Heart right ventricle (tissue), 16 donors: ENCODE measurements at regions not wholly inside any gene's neighbourhood (a gene's known extent, or its start where the extent isn't known, plus 50 kb on each side); places are given as distances from the start of the nearest gene placed in this dataset.
"Not testable (repeated sequence)": the region's sequence is repeated elsewhere in the genome, so short reads cannot be mapped to it uniquely, and the experiment has no call there.

Experiments
- ATAC-seq, 8 donors: fragments of 200-7000 bp; cut with Tn5 transposase; one replicate each; pipeline ENCODE4 v1.9.1; 2020; ENCODE audit warnings: mild to moderate bottlenecking in 8 of 8, moderate library complexity in 8 of 8, moderate number of reproducible peaks in 1 of 8
- DNase-seq, 2 donors: peaks; one replicate each; pipeline ENCODE4 v3.0.0-alpha.2; 2020
- H3K27ac ChIP-seq, 10 donors: fragments of 200-600 bp; sonication (generic) in 2 of 10; one replicate each; pipeline versions ENCODE4 v1.5.0 to v1.8.0; 2020 to 2022; ENCODE audit warnings: mild to moderate bottlenecking in 3 of 10
- H3K27me3 ChIP-seq, 7 donors: fragments of 200-600 bp; one replicate each; pipeline ENCODE4 v1.8.0; 2021 to 2022; ENCODE audit warnings: mild to moderate bottlenecking in 2 of 7
- H3K36me3 ChIP-seq, 9 donors: fragments of 200-600 bp; sonication (generic) in 1 of 9; one replicate each; pipeline versions ENCODE4 v1.5.0 to v1.8.0; 2020 to 2022; ENCODE audit warnings: mild to moderate bottlenecking in 2 of 9
- H3K4me1 ChIP-seq, 9 donors: fragments of 200-600 bp; sonication (generic) in 1 of 9; one replicate each; pipeline versions ENCODE4 v1.5.0 to v1.8.0; 2020 to 2022; ENCODE audit warnings: mild to moderate bottlenecking in 4 of 9
- H3K4me3 ChIP-seq, 10 donors: fragments of 200-600 bp; sonication (generic) in 2 of 10; one replicate each; pipeline versions ENCODE4 v1.5.0 to v1.8.0; 2020 to 2022; ENCODE audit warnings: mild to moderate bottlenecking in 7 of 10, moderate library complexity in 2 of 10
- H3K9me3 ChIP-seq, 11 donors: fragments of 200-600 bp in 10 of 11; sonication (generic) in 2 of 11; one replicate each; pipeline versions ENCODE4 v1.5.0 to v1.8.0; 2013 to 2022; ENCODE audit warnings: mild to moderate bottlenecking in 2 of 11, control low read depth in 1 of 11, moderate library complexity in 1 of 11
- CTCF ChIP-seq, 9 donors: fragments of 200-600 bp; sonication (generic) in 2 of 9; IDR thresholded peaks; one replicate each; pipeline versions ENCODE4 v1.5.0 to v1.8.0; 2021 to 2022; ENCODE audit warnings: antibody characterized with exemption in 9 of 9, mild to moderate bottlenecking in 5 of 9, moderate library complexity in 1 of 9
- WGBS, 2 donors: extraction: QIAGEN DNeasy Blood & Tissue Kit; methylation state at CpG; one replicate each; pipeline ENCODE4 v1.1.7; 2013; ENCODE audit warnings: inconsistent platforms in 1 of 2; 5-methylcytosine and 5-hydroxymethylcytosine counted together
- intact Hi-C, 10 donors: fragments of 100-400 bp; cut with DNase I; formaldehyde crosslinking; loops; one replicate each; pipeline versions ENCODE4 v1.11.1 to v1.14.2; 2022
- donor health status: Arrhythmogenic right ventricular cardiomyopathy.
- donor health status: ischemic (EF 13 %, LVEDD 7.1; RV severe dilation, severe dysfunction).
- donor health status: healthy with polysubstance abuse.
- donor health status: DM: no; HTN: yes; CAD: no.
- donor health status: DM: no; HTN: no; CAD: no.
- donor health status: ischemic (EF 25% LVEDD 6.9; RV normal size, moderate dysfunction).
- donor health status: ischemic (EF 25% LVEDD 5.7; RV mildly dilated, moderate dysfunction).
- donor health status: healthy.
- donor health status: DM: yes; HTN: yes; CAD: no.
- donor health status: Ischemic cardiomyopathy.
- donor health status: ischemic (EF 35%, LVEDD 5.7; RV mildly dilated, moderate dysfunction).
- donor health status: nonischemic (EF 11% LVEDD 7.7; RV severe dilation, severe dysfunction).
- donor health status: DM: yes; HTN: yes; CAD: no.
- donor health status: PGD.
- donor health status: ischemic (EF 29% LVEDD 5.4; RV normal size, mild dysfunction).
- donor health status: nonischemic (EF 23%, LVEDD 6.1; RV moderate dilation, normal function).

GRCh38 chrX:83954116-83954515 is 93.2 kb downstream of the CYLC1 start:
- 60% methylated on average over 4 of the region's 4 CpGs for WGBS, 2 donors
- not testable (repeated sequence) for H3K27me3 ChIP-seq, H3K36me3 ChIP-seq, H3K9me3 ChIP-seq, H3K4me1 ChIP-seq, H3K27ac ChIP-seq, DNase-seq, ATAC-seq, H3K4me3 ChIP-seq
- intact Hi-C loops, result loop anchor here in 1 of 10 donors (5.0 kb wide), 1 partner anchor 52 kb away; no protein-coding TSS in a partner anchor

GRCh38 chrX:83966347-83966746 is 105.4 kb downstream of the CYLC1 start:
- intact Hi-C loops, result loop anchor here in 1 of 10 donors (10.0 kb wide), 1 partner anchor 62 kb away; no protein-coding TSS in a partner anchor
- Histone ChIP-seq H3K4me1 (no peaks in the 10 kb centered on the region), H3K4me3 (no peak overlapping the region), H3K27ac (no peak overlapping the region), H3K36me3 (no peaks in the 10 kb centered on the region), H3K9me3 (peaks cover 0 to 10% (median 0%) of the 10 kb centered on the region in 11 donors), H3K27me3 (no peaks in the 10 kb centered on the region)
- no peak for TF ChIP-seq CTCF (IDR thresholded peaks at IDR 0.05)
- 70 to 76% methylated on average over 2 of the region's 2 CpGs for WGBS, 2 donors
- DNase-seq (no peak), ATAC-seq (no peak)

- ATAC-seq, result no peak
- H3K27ac ChIP-seq, result no peak overlapping the region
- intact Hi-C loops, result no loop called here
- H3K4me3 ChIP-seq, result no peak overlapping the region
- H3K36me3 ChIP-seq, result no peaks in the 10 kb centered on the region
- no peak for DNase-seq
- 81 to 91% methylated on average over 8 of the region's 8 CpGs for WGBS, 2 donors
- H3K27me3 ChIP-seq, result no peaks in the 10 kb centered on the region
- H3K4me1 ChIP-seq, result no peaks in the 10 kb centered on the region
- TF ChIP-seq CTCF (IDR thresholded peaks at IDR 0.05), result no peak
- H3K9me3 ChIP-seq, result peaks cover 0 to 11% (median 0%) of the 10 kb centered on the region in 11 donors
Measured at GRCh38 chrX:83984961-83985360, 124.0 kb downstream of the CYLC1 start.

- ATAC-seq, H3K4me1 ChIP-seq, H3K27ac ChIP-seq, intact Hi-C loops, DNase-seq, H3K27me3 ChIP-seq, H3K4me3 ChIP-seq, H3K36me3 ChIP-seq: not testable (repeated sequence)
- 51 to 68% methylated on average over 2 of the region's 2 CpGs for WGBS, 2 donors
- peaks cover 0 to 24% (median 0%) of the 10 kb centered on the region in 11 donors for H3K9me3 ChIP-seq
Measured at GRCh38 chrX:83990178-83990577, 129.2 kb downstream of the CYLC1 start.

GRCh38 chrX:83997781-83998180 is 136.8 kb downstream of the CYLC1 start:
- intact Hi-C loops, result no loop called here
- H3K36me3 ChIP-seq, result no peaks in the 10 kb centered on the region
- H3K27me3 ChIP-seq, result no peaks in the 10 kb centered on the region
- H3K9me3 ChIP-seq, result peaks cover 0 to 4% (median 0%) of the 10 kb centered on the region in 11 donors
- no peak overlapping the region for H3K4me3 ChIP-seq
- no peak for ATAC-seq
- no peak for DNase-seq
- H3K27ac ChIP-seq, result no peak overlapping the region
- 74 to 75% methylated on average over 1 of the region's 1 CpG for WGBS, 2 donors
- no peaks in the 10 kb centered on the region for H3K4me1 ChIP-seq
- TF ChIP-seq CTCF (IDR thresholded peaks at IDR 0.05), result no peak
